H9 (cell line): ENCODE measurements at regions not wholly inside any gene's neighbourhood (a gene's known extent, or its start where the extent isn't known, plus 50 kb on each side); places are given as distances from the start of the nearest gene placed in this dataset.

Source experiments
- DNase-seq: peaks from one replicate; pipeline ENCODE4 v3.0.0-alpha.2; 2017
- H2AFZ ChIP-seq: one replicate; pipeline ENCODE4 v1.6.1; 2013; ENCODE audit warnings: mild to moderate bottlenecking, low read length, control low read depth, moderate library complexity
- H2AK5ac ChIP-seq: 2 replicates; pipeline ENCODE4 v1.6.1; 2013; ENCODE audit warnings: low read length, control low read depth, mixed read lengths; ENCODE audit not compliant: insufficient read length
- H2BK120ac ChIP-seq: one replicate; pipeline ENCODE4 v1.6.1; 2013; ENCODE audit warnings: low read depth, mild to moderate bottlenecking, low read length, control low read depth, inconsistent platforms; ENCODE audit not compliant: poor library complexity, severe bottlenecking
- H2BK12ac ChIP-seq: 2 replicates; pipeline ENCODE4 v1.6.1; 2013; ENCODE audit warnings: low read length, control low read depth, mixed read lengths, low read depth; ENCODE audit not compliant: insufficient read length
- H2BK15ac ChIP-seq: 2 replicates; pipeline ENCODE4 v1.6.1; 2013; ENCODE audit warnings: low read depth, low read length, control low read depth
- H2BK20ac ChIP-seq: one replicate; pipeline ENCODE4 v1.6.1; 2013; ENCODE audit warnings: low read depth, mild to moderate bottlenecking, low read length, control low read depth, inconsistent platforms; ENCODE audit not compliant: poor library complexity, severe bottlenecking
- H2BK5ac ChIP-seq: 2 replicates; pipeline ENCODE4 v1.6.1; 2013; ENCODE audit warnings: low read length, control low read depth, mixed read lengths; ENCODE audit not compliant: insufficient read length
- H3K14ac ChIP-seq: 2 replicates; pipeline ENCODE4 v1.6.1; 2013; ENCODE audit warnings: low read length, control low read depth; ENCODE audit not compliant: insufficient read depth
- H3K18ac ChIP-seq: 2 replicates; pipeline ENCODE4 v1.6.1; 2013; ENCODE audit warnings: low read depth, mild to moderate bottlenecking, mixed read lengths, low read length, control low read depth; ENCODE audit not compliant: insufficient read length
- H3K23ac ChIP-seq: 2 replicates; pipeline ENCODE4 v1.6.1; 2013; ENCODE audit warnings: low read length, control low read depth, mixed read lengths, low read depth; ENCODE audit not compliant: insufficient read length
- H3K23me2 ChIP-seq: 2 replicates; pipeline ENCODE4 v1.6.1; 2013; ENCODE audit warnings: low read depth, mild to moderate bottlenecking, mixed read lengths, low read length, control low read depth; ENCODE audit not compliant: insufficient read length, poor library complexity, severe bottlenecking
- H3K27ac ChIP-seq: 2 replicates; pipeline ENCODE4 v1.5.1; 2013; ENCODE audit warnings: low read length, control low read depth, mixed read lengths, low read depth; ENCODE audit not compliant: insufficient read length
- H3K27me3 ChIP-seq: 2 replicates; pipeline ENCODE4 v1.6.1; 2013; ENCODE audit warnings: low read length, control low read depth, inconsistent platforms; ENCODE audit not compliant: insufficient read depth
- H3K4ac ChIP-seq: 2 replicates; pipeline ENCODE4 v1.6.1; 2013; ENCODE audit warnings: low read depth, mild to moderate bottlenecking, control low read depth, inconsistent platforms, low read length, moderate library complexity
- H3K4me1 ChIP-seq: 2 replicates; pipeline ENCODE4 v1.6.1; 2013; ENCODE audit warnings: low read length, control low read depth, inconsistent platforms; ENCODE audit not compliant: insufficient read depth
- H3K4me2 ChIP-seq: 2 replicates; pipeline ENCODE4 v1.6.1; 2013; ENCODE audit warnings: low read length, control low read depth, mixed read lengths; ENCODE audit not compliant: insufficient read length, insufficient read depth
- H3K56ac ChIP-seq: 2 replicates; pipeline ENCODE4 v1.6.1; 2013; ENCODE audit warnings: low read depth, mild to moderate bottlenecking, mixed read lengths, low read length, control low read depth; ENCODE audit not compliant: insufficient read length
- H3K79me1 ChIP-seq: 2 replicates; pipeline ENCODE4 v1.6.1; 2013; ENCODE audit warnings: low read depth, mild to moderate bottlenecking, moderate library complexity, low read length, control low read depth, inconsistent platforms; ENCODE audit not compliant: insufficient read depth, poor library complexity, severe bottlenecking
- H3K79me2 ChIP-seq: 2 replicates; pipeline ENCODE4 v1.6.1; 2013; ENCODE audit warnings: low read length, control low read depth, inconsistent platforms; ENCODE audit not compliant: insufficient read depth
- H3K9ac ChIP-seq: 2 replicates; pipeline ENCODE4 v1.6.1; 2013; ENCODE audit warnings: low read length, control low read depth, mixed read lengths; ENCODE audit not compliant: insufficient read length; ENCODE audit errors: extremely low read depth
- H3K9me3 ChIP-seq: one replicate; pipeline ENCODE4 v1.6.1; 2013; ENCODE audit warnings: low read depth, low read length, inconsistent platforms; ENCODE audit not compliant: control insufficient read depth
- H3T11ph ChIP-seq: one replicate; pipeline ENCODE4 v1.6.1; 2013; ENCODE audit warnings: mild to moderate bottlenecking, low read length, control low read depth, inconsistent platforms
- H4K20me1 ChIP-seq: one replicate; pipeline ENCODE4 v1.6.1; 2013; ENCODE audit not compliant: control insufficient read depth, insufficient read length, insufficient read depth
- H4K5ac ChIP-seq: 2 replicates; pipeline ENCODE4 v1.6.1; 2013; ENCODE audit warnings: low read depth, mild to moderate bottlenecking, mixed read lengths, low read length, control low read depth; ENCODE audit not compliant: insufficient read length
- H4K8ac ChIP-seq: replicated peaks from 2 replicates; pipeline ENCODE4 v1.6.1; 2013; ENCODE audit warnings: low read length, control low read depth, mixed read lengths, low read depth; ENCODE audit not compliant: insufficient read length
- H4K91ac ChIP-seq: 2 replicates; pipeline ENCODE4 v1.6.1; 2013; ENCODE audit warnings: low read depth, mild to moderate bottlenecking, moderate library complexity, mixed read lengths, low read length, control low read depth; ENCODE audit not compliant: insufficient read length
- H3K27ac Mint-ChIP-seq, 3 experiments: 2 replicates in 2 of 3; 3 replicates in 1 of 3; pipeline ENCODE4 v1.8.0; 2020 to 2021; ENCODE audit warnings: mixed read lengths in 3 of 3, mild to moderate bottlenecking in 1 of 3, moderate library complexity in 1 of 3
- H3K27me3 Mint-ChIP-seq: 2 replicates; pipeline ENCODE4 v1.8.0; 2021; ENCODE audit warnings: low read depth, mild to moderate bottlenecking, moderate library complexity, mixed read lengths
- H3K36me3 Mint-ChIP-seq, 3 experiments: 2 replicates in 2 of 3; 3 replicates in 1 of 3; pipeline ENCODE4 v1.8.0; 2020 to 2021; ENCODE audit warnings: low read depth in 3 of 3, mixed read lengths in 3 of 3; ENCODE audit not compliant: insufficient read depth in 1 of 3
- H3K4me1 Mint-ChIP-seq, 2 experiments: 2 replicates each; pipeline ENCODE4 v1.8.0; 2020; ENCODE audit warnings: mixed read lengths in 2 of 2
- H3K4me3 Mint-ChIP-seq, 2 experiments: 2 replicates in 1 of 2; 3 replicates in 1 of 2; pipeline ENCODE4 v1.8.0; 2020 to 2021; ENCODE audit warnings: mild to moderate bottlenecking in 2 of 2, mixed read lengths in 2 of 2, moderate library complexity in 1 of 2
- H3K9me3 Mint-ChIP-seq, 2 experiments: 2 replicates in 1 of 2; 3 replicates in 1 of 2; pipeline ENCODE4 v1.8.0; 2020; ENCODE audit warnings: mild to moderate bottlenecking in 2 of 2, mixed read lengths in 2 of 2, moderate library complexity in 1 of 2
- WGBS: extraction: QIAGEN DNeasy Blood & Tissue Kit; methylation state at CpG from one replicate; pipeline ENCODE4 v1.1.7; 2013; ENCODE audit warnings: missing lambda C conversion rate, low lambda C conversion rate, mixed read lengths; ENCODE audit not compliant: insufficient read length; ENCODE audit errors: extremely low coverage; 5-methylcytosine and 5-hydroxymethylcytosine counted together
- TF ChIP-seq, protein P1 (sequence below): fragments of 200-600 bp; sonication (generic); conservative IDR thresholded peaks from 3 replicates; pipeline ENCODE4 v1.8.0; 2021; ENCODE audit warnings: antibody characterized with exemption, mild to moderate bottlenecking

DNA sequence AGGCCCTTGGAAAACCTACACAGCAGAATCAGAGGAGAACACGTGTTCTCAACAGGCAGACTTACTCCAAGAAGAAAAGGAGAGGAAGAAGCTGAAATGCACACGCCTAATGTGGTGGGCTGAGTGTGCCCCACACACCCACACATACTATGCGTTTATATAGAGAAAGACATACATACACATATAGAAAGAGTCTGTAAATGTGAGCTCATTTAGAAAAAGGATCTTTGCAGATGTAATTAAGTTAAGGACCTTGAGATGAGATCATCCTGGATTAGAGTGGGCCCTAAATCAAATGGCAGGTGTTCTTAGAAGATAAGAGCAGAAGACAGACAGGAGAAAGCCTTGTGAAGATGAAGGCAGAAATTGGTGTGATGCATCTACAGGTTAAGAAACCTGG is 87.2 kb upstream of the KLF3 start:
- H3K4me1 ChIP-seq, result no peaks in the 10 kb centered on the region
- H2BK15ac ChIP-seq, result no peak overlapping the region
- Mint-ChIP-seq H3K27me3 (no peaks in the 10 kb centered on the region), H3K4me3 (no peak overlapping the region), H3K27ac (no peak overlapping the region), H3K9me3 (no peaks in the 10 kb centered on the region; a peak in 1 of 5 replicates), H3K4me1 (peaks cover 1 to 9% of the 10 kb centered on the region in 2 experiments; a peak in 3 of 4 replicates), H3K36me3 (peaks cover 0 to 1% (median 0%) of the 10 kb centered on the region in 3 experiments; a peak in 2 of 7 replicates)
- peaks cover 4% of the 10 kb centered on the region for H3K9me3 ChIP-seq
- H3K27ac ChIP-seq, result no peak overlapping the region
- H3K56ac ChIP-seq, result no peak overlapping the region
- TF ChIP-seq, protein P1, sequence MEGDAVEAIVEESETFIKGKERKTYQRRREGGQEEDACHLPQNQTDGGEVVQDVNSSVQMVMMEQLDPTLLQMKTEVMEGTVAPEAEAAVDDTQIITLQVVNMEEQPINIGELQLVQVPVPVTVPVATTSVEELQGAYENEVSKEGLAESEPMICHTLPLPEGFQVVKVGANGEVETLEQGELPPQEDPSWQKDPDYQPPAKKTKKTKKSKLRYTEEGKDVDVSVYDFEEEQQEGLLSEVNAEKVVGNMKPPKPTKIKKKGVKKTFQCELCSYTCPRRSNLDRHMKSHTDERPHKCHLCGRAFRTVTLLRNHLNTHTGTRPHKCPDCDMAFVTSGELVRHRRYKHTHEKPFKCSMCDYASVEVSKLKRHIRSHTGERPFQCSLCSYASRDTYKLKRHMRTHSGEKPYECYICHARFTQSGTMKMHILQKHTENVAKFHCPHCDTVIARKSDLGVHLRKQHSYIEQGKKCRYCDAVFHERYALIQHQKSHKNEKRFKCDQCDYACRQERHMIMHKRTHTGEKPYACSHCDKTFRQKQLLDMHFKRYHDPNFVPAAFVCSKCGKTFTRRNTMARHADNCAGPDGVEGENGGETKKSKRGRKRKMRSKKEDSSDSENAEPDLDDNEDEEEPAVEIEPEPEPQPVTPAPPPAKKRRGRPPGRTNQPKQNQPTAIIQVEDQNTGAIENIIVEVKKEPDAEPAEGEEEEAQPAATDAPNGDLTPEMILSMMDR, result no peak
- H3T11ph ChIP-seq, result no peak overlapping the region
- no peak overlapping the region for H2AK5ac ChIP-seq
- H2BK20ac ChIP-seq, result no peak overlapping the region
- no peak overlapping the region for H4K91ac ChIP-seq
- H2BK120ac ChIP-seq, result no peak overlapping the region
- no peaks in the 10 kb centered on the region for H4K20me1 ChIP-seq
- no peak overlapping the region for H3K23ac ChIP-seq
- H3K27me3 ChIP-seq, result no peaks in the 10 kb centered on the region
- H2AFZ ChIP-seq, result no peak overlapping the region
- no peak overlapping the region for H3K4me2 ChIP-seq
- DNase-seq, result no peak
- no peak overlapping the region for H2BK5ac ChIP-seq
- no peak overlapping the region for H3K9ac ChIP-seq
- no peak overlapping the region for H3K14ac ChIP-seq
- no peaks in the 10 kb centered on the region for H3K79me1 ChIP-seq
- H3K4ac ChIP-seq, result no peak overlapping the region
- WGBS, result no CpG with 5 or more reads among the region's 3 CpGs
- no peak overlapping the region for H4K5ac ChIP-seq
- no peak overlapping the region for H4K8ac ChIP-seq
- no peaks in the 10 kb centered on the region for H3K79me2 ChIP-seq
- no peak overlapping the region for H2BK12ac ChIP-seq
- no peak overlapping the region for H3K18ac ChIP-seq
- no peaks in the 10 kb centered on the region for H3K23me2 ChIP-seq
